Lower leg skin (tissue), 3 donors: ENCODE measurements at regions not wholly inside any gene's neighbourhood (a gene's known extent, or its start where the extent isn't known, plus 50 kb on each side); places are given as distances from the start of the nearest gene placed in this dataset.

Experiments
- CTCF ChIP-seq, 3 donors: fragments of 450-650 bp; IDR thresholded peaks; one replicate each; pipeline ENCODE4 v1.5.1; 2016; ENCODE audit warnings: antibody characterized with exemption in 3 of 3, mild to moderate bottlenecking in 3 of 3, moderate library complexity in 2 of 3
- POLR2A ChIP-seq, 2 donors: fragments of 450-650 bp; IDR thresholded peaks; one replicate each; pipeline ENCODE4 v1.6.1; 2016 to 2017; ENCODE audit warnings: antibody characterized with exemption in 2 of 2, mild to moderate bottlenecking in 1 of 2, moderate library complexity in 1 of 2

- TF ChIP-seq POLR2A (IDR thresholded peaks at IDR 0.05), result no peak
- no peak for TF ChIP-seq CTCF (IDR thresholded peaks at IDR 0.05)
These were observed 416.7 kb upstream of the CHORDC1 start for GRCh38 chr11:90639461-90639993.
